Left lung (tissue), 4 donors: ENCODE measurements at regions not wholly inside any gene's neighbourhood (a gene's known extent, or its start where the extent isn't known, plus 50 kb on each side); places are given as distances from the start of the nearest gene placed in this dataset.

ENCODE experiments used
- ATAC-seq: fragments of 200-7000 bp; cut with Tn5 transposase; one replicate; pipeline ENCODE4 v1.9.1; 2020; ENCODE audit warnings: moderate library complexity
- DNase-seq, 4 donors: peaks; one replicate each; pipeline ENCODE4 v3.0.0-alpha.2; 2013 to 2020
- H3K27ac ChIP-seq, 2 donors: fragments of 200-600 bp; sonication (generic) in 1 of 2; one replicate each; pipeline versions ENCODE4 v1.5.0 to v1.8.0; 2020 to 2021
- H3K27me3 ChIP-seq, 2 donors: fragments of 200-600 bp; sonication (generic) in 1 of 2; one replicate each; pipeline versions ENCODE4 v1.5.0 to v1.8.0; 2020 to 2021
- H3K36me3 ChIP-seq, 2 donors: fragments of 200-600 bp; sonication (generic) in 1 of 2; one replicate each; pipeline versions ENCODE4 v1.5.0 to v1.8.0; 2020 to 2021
- H3K4me1 ChIP-seq, 2 donors: fragments of 200-600 bp; one replicate each; pipeline ENCODE4 v1.8.0; 2021
- H3K4me3 ChIP-seq, 2 donors: fragments of 200-600 bp; sonication (generic) in 1 of 2; one replicate each; pipeline versions ENCODE4 v1.5.0 to v1.8.0; 2020 to 2021; ENCODE audit warnings: mild to moderate bottlenecking in 1 of 2
- H3K9me3 ChIP-seq, 2 donors: fragments of 200-600 bp; sonication (generic) in 1 of 2; one replicate each; pipeline versions ENCODE4 v1.5.0 to v1.8.0; 2020 to 2021
- CTCF ChIP-seq, 2 donors: fragments of 200-600 bp; sonication (generic) in 1 of 2; IDR thresholded peaks; one replicate each; pipeline versions ENCODE4 v1.5.0 to v1.8.0; 2021; ENCODE audit warnings: antibody characterized with exemption in 2 of 2
- intact Hi-C, 2 donors: fragments of 100-400 bp; cut with DNase I; formaldehyde crosslinking; loops; one replicate each; pipeline versions ENCODE4 v1.11.2 to v1.14.2; 2022
- donor health status: DM: no; HTN: yes; CAD: no.
- donor health status: DM: no; HTN: no; CAD: no.

GRCh38 chr7:54701982-54702381, 57.0 kb downstream of the SEC61G start:
- no peaks in the 10 kb centered on the region for H3K4me1 ChIP-seq
- no peaks in the 10 kb centered on the region for H3K36me3 ChIP-seq
- no peak overlapping the region for H3K27ac ChIP-seq
- peaks cover 0 to 5% of the 10 kb centered on the region in 2 donors for H3K9me3 ChIP-seq
- TF ChIP-seq CTCF (IDR thresholded peaks at IDR 0.05), result no peak
- DNase-seq (no peak), ATAC-seq (no peak)
- no peak overlapping the region for H3K4me3 ChIP-seq
- intact Hi-C loops, result no loop called here
- H3K27me3 ChIP-seq, result no peaks in the 10 kb centered on the region

GRCh38 chr7:54699715-54700114, 59.3 kb downstream of the SEC61G start:
- Histone ChIP-seq H3K4me1 (no peaks in the 10 kb centered on the region), H3K4me3 (no peak overlapping the region), H3K9me3 (no peaks in the 10 kb centered on the region), H3K27ac (no peak overlapping the region), H3K36me3 (no peaks in the 10 kb centered on the region), H3K27me3 (no peaks in the 10 kb centered on the region)
- TF ChIP-seq CTCF (IDR thresholded peaks at IDR 0.05), result no peak
- DNase-seq, result no peak
- no peak for ATAC-seq
- intact Hi-C loops, result no loop called here

GRCh38 chr7:54697659-54698186, 61.3 kb downstream of the SEC61G start:
- no peak for ATAC-seq
- Histone ChIP-seq H3K4me3 (no peak overlapping the region), H3K27ac (no peak overlapping the region), H3K27me3 (no peaks in the 10 kb centered on the region), H3K9me3 (no peaks in the 10 kb centered on the region), H3K36me3 (no peaks in the 10 kb centered on the region), H3K4me1 (no peaks in the 10 kb centered on the region)
- no peak for TF ChIP-seq CTCF (IDR thresholded peaks at IDR 0.05)
- intact Hi-C loops, result no loop called here
- peak in 1 of 4 donors; percentile 75 for DNase-seq

GRCh38 chr7:54690892-54691291, 68.1 kb downstream of the SEC61G start:
- no peak for ATAC-seq
- H3K4me3 ChIP-seq, result no peak overlapping the region
- H3K27me3 ChIP-seq, result no peaks in the 10 kb centered on the region
- no peaks in the 10 kb centered on the region for H3K4me1 ChIP-seq
- DNase-seq, result peak in 1 of 4 donors; percentile 75
- no peaks in the 10 kb centered on the region for H3K36me3 ChIP-seq
- no peak for TF ChIP-seq CTCF (IDR thresholded peaks at IDR 0.05)
- no peaks in the 10 kb centered on the region for H3K9me3 ChIP-seq
- intact Hi-C loops, result no loop called here
- H3K27ac ChIP-seq, result no peak overlapping the region

GRCh38 chr7:54690050-54690443, 69.0 kb downstream of the SEC61G start:
- intact Hi-C loops, result no loop called here
- ATAC-seq, result no peak

More at GRCh38 chr7:54690050-54690443, 69.0 kb downstream of the SEC61G start:
- Histone ChIP-seq H3K4me3 (no peak overlapping the region), H3K4me1 (no peaks in the 10 kb centered on the region), H3K27me3 (no peaks in the 10 kb centered on the region), H3K9me3 (no peaks in the 10 kb centered on the region), H3K27ac (no peak overlapping the region), H3K36me3 (no peaks in the 10 kb centered on the region)
- DNase-seq, result peak in 1 of 4 donors; percentile 9
- TF ChIP-seq CTCF (IDR thresholded peaks at IDR 0.05), result no peak
